ENCODE measurements at regions not wholly inside any gene's neighbourhood (a gene's known extent, or its start where the extent isn't known, plus 50 kb on each side); places are given as distances from the start of the nearest gene placed in this dataset.

- no peak overlapping the region for H3K9ac ChIP-seq (ENCODE audit: insufficient read depth, low read length)
- DNase-seq (ENCODE audit: low read depth in 2 of 2), result no peak
- TF ChIP-seq CTCF (conservative IDR thresholded peaks at IDR 0.05 in 1 of 2, IDR thresholded peaks at IDR 0.05 in 1 of 2; ENCODE audit: low read depth in 1 of 2, low read length in 2 of 2) (no peak), EZH2 (IDR thresholded peaks at IDR 0.05; ENCODE audit: low read length, missing control alignments) (no peak)
- no peaks in the 10 kb centered on the region for H4K20me1 ChIP-seq (ENCODE audit: control insufficient read depth, extremely low read depth, insufficient read depth, low read length)
- H3K4me2 ChIP-seq (ENCODE audit: extremely low read depth, insufficient read depth, low read length), result no peak overlapping the region
- H3K27me3 ChIP-seq (ENCODE audit: control insufficient read depth, insufficient read depth, low read length), result no peaks in the 10 kb centered on the region
- no peaks in the 10 kb centered on the region for H3K9me3 ChIP-seq (ENCODE audit: control insufficient read depth, insufficient read depth, low read depth, low read length)
- no peak overlapping the region for H3K4me3 ChIP-seq (replicated peaks in 1 of 4; ENCODE audit: control extremely low read depth in 1 of 4, insufficient read depth in 1 of 4, low read depth in 3 of 4, low read length in 4 of 4)
- H3K4me1 ChIP-seq (ENCODE audit: control insufficient read depth, extremely low read depth, insufficient read depth, low read length), result peaks cover 15% of the 10 kb centered on the region
- peak overlapping the region; percentile 78 for H3K27ac ChIP-seq (ENCODE audit: insufficient read depth, low read length)
- no peaks in the 10 kb centered on the region for H3K36me3 ChIP-seq (ENCODE audit: control insufficient read depth, insufficient read depth, low read length)
- H2AFZ ChIP-seq (ENCODE audit: low read length), result no peak overlapping the region
- H3K79me2 ChIP-seq (ENCODE audit: control insufficient read depth, insufficient read depth, low read length), result no peaks in the 10 kb centered on the region
These were observed 96.5 kb upstream of the DAB2 start for GRCh38 chr5:39521098-39521860.

- Histone ChIP-seq H2AFZ (ENCODE audit: low read length) (no peak overlapping the region), H3K4me3 (replicated peaks in 1 of 4; ENCODE audit: control extremely low read depth in 1 of 4, insufficient read depth in 1 of 4, low read depth in 3 of 4, low read length in 4 of 4) (peak overlapping the region in 1 of 4 experiments; percentile 0), H3K4me2 (ENCODE audit: extremely low read depth, insufficient read depth, low read length) (peak overlapping the region; percentile 69), H3K9ac (ENCODE audit: insufficient read depth, low read length) (no peak overlapping the region), H3K27me3 (ENCODE audit: control insufficient read depth, insufficient read depth, low read length) (no peaks in the 10 kb centered on the region), H4K20me1 (ENCODE audit: control insufficient read depth, extremely low read depth, insufficient read depth, low read length) (no peaks in the 10 kb centered on the region), H3K79me2 (ENCODE audit: control insufficient read depth, insufficient read depth, low read length) (no peaks in the 10 kb centered on the region), H3K36me3 (ENCODE audit: control insufficient read depth, insufficient read depth, low read length) (no peaks in the 10 kb centered on the region), H3K9me3 (ENCODE audit: control insufficient read depth, insufficient read depth, low read depth, low read length) (no peaks in the 10 kb centered on the region), H3K4me1 (ENCODE audit: control insufficient read depth, extremely low read depth, insufficient read depth, low read length) (peaks cover 15% of the 10 kb centered on the region), H3K27ac (ENCODE audit: insufficient read depth, low read length) (peak overlapping the region; percentile 78)
- DNase-seq (ENCODE audit: low read depth in 2 of 2), result peak; percentile 92 to 94
- TF ChIP-seq CTCF (conservative IDR thresholded peaks at IDR 0.05 in 1 of 2, IDR thresholded peaks at IDR 0.05 in 1 of 2; ENCODE audit: low read depth in 1 of 2, low read length in 2 of 2), result no peak
- TF ChIP-seq EZH2 (IDR thresholded peaks at IDR 0.05; ENCODE audit: low read length, missing control alignments), result no peak
These were observed 95.4 kb upstream of the DAB2 start for GRCh38 chr5:39520232-39520572.

GRCh38 chr5:39519566-39520231 is 94.9 kb upstream of the DAB2 start:
- no peak for TF ChIP-seq EZH2 (IDR thresholded peaks at IDR 0.05; ENCODE audit: low read length, missing control alignments)
- TF ChIP-seq CTCF (conservative IDR thresholded peaks at IDR 0.05 in 1 of 2, IDR thresholded peaks at IDR 0.05 in 1 of 2; ENCODE audit: low read depth in 1 of 2, low read length in 2 of 2), result no peak
- Histone ChIP-seq H3K36me3 (ENCODE audit: control insufficient read depth, insufficient read depth, low read length) (no peaks in the 10 kb centered on the region), H3K4me2 (ENCODE audit: extremely low read depth, insufficient read depth, low read length) (peak overlapping the region; percentile 0), H2AFZ (ENCODE audit: low read length) (no peak overlapping the region), H3K27ac (ENCODE audit: insufficient read depth, low read length) (peak overlapping the region; percentile 78), H3K79me2 (ENCODE audit: control insufficient read depth, insufficient read depth, low read length) (no peaks in the 10 kb centered on the region), H3K4me1 (ENCODE audit: control insufficient read depth, extremely low read depth, insufficient read depth, low read length) (peaks cover 15% of the 10 kb centered on the region), H3K27me3 (ENCODE audit: control insufficient read depth, insufficient read depth, low read length) (no peaks in the 10 kb centered on the region), H4K20me1 (ENCODE audit: control insufficient read depth, extremely low read depth, insufficient read depth, low read length) (no peaks in the 10 kb centered on the region), H3K9me3 (ENCODE audit: control insufficient read depth, insufficient read depth, low read depth, low read length) (no peaks in the 10 kb centered on the region), H3K9ac (ENCODE audit: insufficient read depth, low read length) (no peak overlapping the region), H3K4me3 (replicated peaks in 1 of 4; ENCODE audit: control extremely low read depth in 1 of 4, insufficient read depth in 1 of 4, low read depth in 3 of 4, low read length in 4 of 4) (no peak overlapping the region)
- peak; percentile 74 to 81 for DNase-seq (ENCODE audit: low read depth in 2 of 2)

Data from fibroblast of lung (primary cell).